Karpas-422 (cell line): ENCODE measurements at regions not wholly inside any gene's neighbourhood (a gene's known extent, or its start where the extent isn't known, plus 50 kb on each side); places are given as distances from the start of the nearest gene placed in this dataset.

Source experiments
- DNase-seq: peaks from one replicate; pipeline ENCODE4 v3.0.0-alpha.2; 2015
- H2AFZ ChIP-seq: fragments of 200-600 bp; sonication (generic); 2 replicates; pipeline ENCODE4 v1.6.1; 2014; ENCODE audit warnings: antibody characterized with exemption, low read length, mixed read lengths
- H3K27ac ChIP-seq: fragments of 200-600 bp; sonication (generic); 2 replicates; pipeline ENCODE4 v1.5.1; 2014; ENCODE audit warnings: mild to moderate bottlenecking, low read length, moderate library complexity
- H3K27me3 ChIP-seq: fragments of 200-600 bp; sonication (generic); 2 replicates; pipeline ENCODE4 v1.6.1; 2014; ENCODE audit warnings: low read length, mixed read lengths
- H3K36me3 ChIP-seq: fragments of 200-600 bp; sonication (generic); 2 replicates; pipeline ENCODE4 v1.6.1; 2014; ENCODE audit warnings: low read length, mixed read lengths; ENCODE audit not compliant: insufficient read depth
- H3K4me1 ChIP-seq: fragments of 200-600 bp; sonication (generic); 2 replicates; pipeline ENCODE4 v1.6.1; 2014; ENCODE audit warnings: mild to moderate bottlenecking, low read length, mixed read lengths
- H3K4me2 ChIP-seq: fragments of 200-600 bp; sonication (generic); 2 replicates; pipeline ENCODE4 v1.6.1; 2014; ENCODE audit warnings: low read length, low read depth, mild to moderate bottlenecking; ENCODE audit not compliant: poor library complexity, severe bottlenecking
- H3K4me3 ChIP-seq: fragments of 200-600 bp; sonication (generic); 2 replicates; pipeline ENCODE4 v1.5.1; 2014; ENCODE audit warnings: mild to moderate bottlenecking, antibody characterized with exemption, low read length, mixed read lengths
- H3K79me2 ChIP-seq: fragments of 200-600 bp; sonication (generic); 2 replicates; pipeline ENCODE4 v1.6.1; 2014; ENCODE audit warnings: mild to moderate bottlenecking, low read length, mixed read lengths
- H3K9ac ChIP-seq: fragments of 200-600 bp; sonication (generic); 2 replicates; pipeline ENCODE4 v1.6.0; 2014; ENCODE audit warnings: low read length
- H3K9me2 ChIP-seq: fragments of 200-600 bp; sonication (generic), shearing (Covaris generic); replicated peaks from 2 replicates; pipeline ENCODE4 v1.6.0; 2014; ENCODE audit warnings: mild to moderate bottlenecking, low read length, moderate library complexity; ENCODE audit not compliant: insufficient read depth
- H3K9me3 ChIP-seq: fragments of 300-700, 200-600 bp; sonication (generic); 2 replicates; pipeline ENCODE4 v1.6.1; 2014; ENCODE audit warnings: low read length, mixed read lengths
- H4K20me1 ChIP-seq: fragments of 200-600 bp; sonication (generic); 2 replicates; pipeline ENCODE4 v1.6.1; 2014; ENCODE audit warnings: mild to moderate bottlenecking, antibody characterized with exemption, low read length, low read depth; ENCODE audit not compliant: insufficient read depth

DNA sequence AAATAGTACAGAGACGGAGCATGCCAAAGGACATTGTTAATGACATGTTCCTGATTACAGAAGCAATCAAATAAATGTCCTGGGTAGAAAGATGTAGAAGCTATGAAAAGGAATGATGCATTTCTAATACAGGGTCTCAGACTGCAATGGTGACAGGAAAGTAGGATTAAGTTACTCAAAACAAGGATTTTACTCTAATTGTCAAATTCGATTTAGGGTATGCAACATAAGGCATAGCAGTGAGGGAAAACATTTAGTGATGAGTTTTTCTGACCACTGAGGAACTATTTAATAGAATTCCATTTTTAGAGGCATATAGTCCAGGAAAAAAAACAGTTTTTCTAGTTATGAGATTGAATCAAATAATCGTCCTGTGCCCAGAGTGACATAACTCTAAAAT, 715.1 kb upstream of the ACO1 start:
- Histone ChIP-seq H3K9ac (no peak overlapping the region), H3K27ac (no peak overlapping the region), H3K4me3 (no peak overlapping the region), H3K4me2 (no peak overlapping the region), H4K20me1 (no peaks in the 10 kb centered on the region), H3K36me3 (no peaks in the 10 kb centered on the region), H3K9me2 (no peaks in the 10 kb centered on the region), H3K27me3 (no peaks in the 10 kb centered on the region), H3K4me1 (no peaks in the 10 kb centered on the region), H3K79me2 (no peaks in the 10 kb centered on the region), H2AFZ (no peak overlapping the region), H3K9me3 (no peaks in the 10 kb centered on the region; the same call in 1 of the 2 replicates)
- no peak for DNase-seq

DNA sequence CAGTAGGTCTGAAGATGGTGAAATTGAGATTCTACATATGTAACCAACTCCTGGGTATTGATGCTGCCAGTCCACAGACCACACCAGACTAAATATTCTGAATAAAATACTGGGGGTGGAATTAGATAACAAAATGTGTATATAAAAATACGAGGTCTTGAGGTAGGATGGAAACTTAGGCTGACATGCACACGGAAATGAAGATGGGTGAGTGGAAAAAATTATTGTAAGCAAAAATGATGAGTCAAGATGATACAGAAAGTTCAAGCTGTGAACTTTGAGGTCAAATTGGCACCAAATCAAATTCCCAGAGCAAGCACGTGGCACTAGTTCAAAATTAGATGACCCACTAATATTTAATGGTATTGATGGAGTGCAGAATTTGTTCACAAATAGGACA, 713.4 kb upstream of the ACO1 start:
- no peak overlapping the region for H3K27ac ChIP-seq
- no peaks in the 10 kb centered on the region for H4K20me1 ChIP-seq
- H3K4me2 ChIP-seq = no peak overlapping the region
- H3K27me3 ChIP-seq = no peaks in the 10 kb centered on the region
- no peaks in the 10 kb centered on the region for H3K4me1 ChIP-seq
- DNase-seq = no peak
- no peaks in the 10 kb centered on the region; the same call in 1 of the 2 replicates for H3K9me3 ChIP-seq
- H3K9me2 ChIP-seq = no peaks in the 10 kb centered on the region
- no peaks in the 10 kb centered on the region for H3K36me3 ChIP-seq
- no peaks in the 10 kb centered on the region for H3K79me2 ChIP-seq
- no peak overlapping the region for H2AFZ ChIP-seq
- no peak overlapping the region for H3K4me3 ChIP-seq
- H3K9ac ChIP-seq = no peak overlapping the region

DNA sequence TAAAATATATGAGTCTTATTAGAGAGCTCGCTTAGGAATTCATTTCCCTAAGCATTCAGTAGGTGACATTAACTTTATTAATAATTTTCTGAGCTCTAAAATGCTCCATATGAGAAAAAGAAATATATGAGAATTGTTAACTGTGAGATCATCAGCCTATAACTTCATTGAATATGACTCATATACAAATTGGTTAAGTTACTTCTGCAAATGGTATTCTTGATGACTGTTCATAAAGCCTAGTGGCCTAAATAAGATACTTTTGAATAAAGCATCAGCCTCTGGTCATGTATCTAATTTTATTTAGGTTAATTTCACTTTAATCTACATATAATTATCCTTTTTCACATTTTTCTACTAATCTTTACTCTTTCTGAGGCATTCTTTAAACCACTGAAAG, 710.2 kb upstream of the ACO1 start:
- DNase-seq = no peak
- no peak overlapping the region for H3K4me2 ChIP-seq
- H3K27ac ChIP-seq = no peak overlapping the region
- H3K9ac ChIP-seq = no peak overlapping the region
- peaks cover 7% of the 10 kb centered on the region for H3K9me3 ChIP-seq
- no peaks in the 10 kb centered on the region for H3K27me3 ChIP-seq
- H3K4me3 ChIP-seq = no peak overlapping the region
- no peaks in the 10 kb centered on the region for H3K79me2 ChIP-seq
- no peak overlapping the region for H2AFZ ChIP-seq
- H4K20me1 ChIP-seq = no peaks in the 10 kb centered on the region
- no peaks in the 10 kb centered on the region for H3K36me3 ChIP-seq
- H3K4me1 ChIP-seq = no peaks in the 10 kb centered on the region
- H3K9me2 ChIP-seq = no peaks in the 10 kb centered on the region

DNA sequence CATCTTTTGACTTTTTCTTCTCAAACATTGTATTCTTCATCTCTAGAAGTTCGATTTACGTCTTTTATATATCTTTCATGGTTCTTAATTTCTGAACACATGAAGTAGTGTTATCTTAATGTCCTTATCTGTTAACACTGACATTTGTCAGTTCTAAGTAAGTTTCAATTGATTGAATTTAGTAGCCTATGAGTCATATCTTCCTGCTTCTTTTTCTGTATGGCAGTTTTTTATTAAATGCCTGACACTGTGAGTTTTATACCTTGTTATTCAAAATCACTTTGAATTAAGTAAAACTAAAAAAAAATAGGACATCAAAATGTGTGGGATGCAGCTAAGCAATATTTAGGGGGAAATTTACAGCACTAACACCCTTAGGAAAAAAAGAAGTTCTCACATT, 707.0 kb upstream of the ACO1 start:
- DNase-seq = no peak
- no peaks in the 10 kb centered on the region for H3K79me2 ChIP-seq
- peaks cover 11% of the 10 kb centered on the region for H3K9me3 ChIP-seq
- H3K4me1 ChIP-seq = no peaks in the 10 kb centered on the region
- no peak overlapping the region for H3K9ac ChIP-seq
- H2AFZ ChIP-seq = no peak overlapping the region
- H3K4me3 ChIP-seq = no peak overlapping the region
- no peaks in the 10 kb centered on the region for H3K36me3 ChIP-seq
- no peaks in the 10 kb centered on the region for H4K20me1 ChIP-seq
- no peak overlapping the region for H3K27ac ChIP-seq
- H3K4me2 ChIP-seq = no peak overlapping the region
- no peaks in the 10 kb centered on the region for H3K27me3 ChIP-seq
- H3K9me2 ChIP-seq = no peaks in the 10 kb centered on the region

GRCh38 chr9:31677877-31678276, 706.6 kb upstream of the ACO1 start:
- no peaks in the 10 kb centered on the region for H3K79me2 ChIP-seq
- no peak for DNase-seq
- no peaks in the 10 kb centered on the region for H3K9me2 ChIP-seq
- no peaks in the 10 kb centered on the region for H4K20me1 ChIP-seq
- no peak overlapping the region for H3K9ac ChIP-seq
- H3K27me3 ChIP-seq = no peaks in the 10 kb centered on the region
- H3K4me2 ChIP-seq = no peak overlapping the region
- peaks cover 11% of the 10 kb centered on the region for H3K9me3 ChIP-seq
- no peaks in the 10 kb centered on the region for H3K4me1 ChIP-seq
- H3K36me3 ChIP-seq = no peaks in the 10 kb centered on the region
- no peak overlapping the region for H3K27ac ChIP-seq
- no peak overlapping the region for H3K4me3 ChIP-seq
- no peak overlapping the region for H2AFZ ChIP-seq

DNA sequence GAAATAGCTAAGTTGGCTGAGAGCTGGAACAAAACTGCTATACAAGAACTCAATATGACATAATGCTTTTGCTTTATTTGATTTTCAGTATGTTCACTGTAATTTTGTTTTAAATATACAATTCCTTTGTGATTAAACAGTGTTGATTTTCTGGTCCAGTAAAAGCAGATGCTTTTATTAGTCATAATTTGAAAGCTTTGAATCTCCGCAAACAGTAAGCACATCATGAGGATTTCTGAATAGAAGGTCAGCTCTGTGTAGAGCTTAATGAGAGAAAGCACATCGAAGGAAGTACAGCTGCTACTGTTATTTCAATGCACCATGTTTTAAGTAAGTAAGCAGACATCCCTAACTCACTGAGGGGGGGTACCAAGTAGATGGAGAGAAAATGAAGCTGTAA, 701.3 kb upstream of the ACO1 start:
- Histone ChIP-seq H3K4me3 (no peak overlapping the region), H3K27ac (no peak overlapping the region), H3K27me3 (no peaks in the 10 kb centered on the region), H3K9ac (no peak overlapping the region), H3K79me2 (no peaks in the 10 kb centered on the region), H3K4me2 (no peak overlapping the region), H3K36me3 (no peaks in the 10 kb centered on the region), H3K9me3 (peaks cover 9% of the 10 kb centered on the region), H2AFZ (no peak overlapping the region), H3K4me1 (no peaks in the 10 kb centered on the region), H3K9me2 (no peaks in the 10 kb centered on the region), H4K20me1 (no peaks in the 10 kb centered on the region)
- DNase-seq = no peak

DNA sequence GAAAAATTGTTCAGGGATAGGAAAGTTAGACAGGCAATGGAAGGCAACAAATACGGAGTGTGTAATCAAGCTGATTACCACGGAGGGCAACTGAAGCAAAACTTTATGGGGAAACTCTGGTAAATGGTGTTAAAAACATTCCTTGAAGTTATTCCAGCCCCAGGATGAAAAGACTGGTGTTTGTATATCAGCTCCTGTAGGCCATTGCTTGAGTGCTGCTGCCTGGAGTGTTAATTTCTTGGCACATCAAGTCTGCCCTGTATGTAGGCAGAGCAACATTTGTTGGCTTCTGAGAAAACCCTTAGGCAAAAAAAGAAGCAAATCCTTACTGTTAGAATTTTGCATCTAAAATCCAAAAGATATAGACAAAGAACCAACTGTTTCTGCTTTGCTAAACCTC, 686.5 kb upstream of the ACO1 start:
- no peak for DNase-seq
- Histone ChIP-seq H3K4me1 (no peaks in the 10 kb centered on the region), H3K27me3 (no peaks in the 10 kb centered on the region), H3K27ac (no peak overlapping the region), H3K4me3 (no peak overlapping the region), H3K4me2 (no peak overlapping the region), H3K9me3 (peaks cover 3% of the 10 kb centered on the region; the same call in 1 of the 2 replicates), H4K20me1 (no peaks in the 10 kb centered on the region), H3K9ac (no peak overlapping the region), H3K36me3 (no peaks in the 10 kb centered on the region), H3K79me2 (no peaks in the 10 kb centered on the region), H3K9me2 (no peaks in the 10 kb centered on the region), H2AFZ (no peak overlapping the region)

DNA sequence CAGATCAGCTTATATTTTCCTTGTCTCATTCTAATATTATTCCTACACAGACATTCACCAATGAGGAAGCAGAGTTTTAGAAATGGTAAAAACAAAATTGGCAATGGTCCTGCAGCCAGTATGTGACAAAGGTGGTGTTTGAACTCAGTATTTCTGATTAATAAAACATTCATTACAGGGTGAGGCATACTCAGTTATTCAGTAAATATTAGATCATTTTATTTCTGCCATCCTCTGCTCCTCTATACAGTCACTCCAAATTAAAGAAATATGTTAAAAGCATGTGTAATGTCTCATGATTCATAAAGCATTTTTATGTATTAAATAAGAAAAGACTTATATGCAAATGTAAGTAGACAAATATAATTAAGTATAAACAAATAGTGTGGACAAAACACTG, 684.6 kb upstream of the ACO1 start:
- Histone ChIP-seq H3K9me3 (peaks cover under 1% of the 10 kb centered on the region; the same call in 1 of the 2 replicates), H3K9ac (no peak overlapping the region), H3K36me3 (no peaks in the 10 kb centered on the region), H3K27ac (no peak overlapping the region), H3K4me2 (no peak overlapping the region), H3K9me2 (no peaks in the 10 kb centered on the region), H3K4me1 (no peaks in the 10 kb centered on the region), H3K79me2 (no peaks in the 10 kb centered on the region), H3K4me3 (no peak overlapping the region), H3K27me3 (no peaks in the 10 kb centered on the region), H2AFZ (no peak overlapping the region), H4K20me1 (no peaks in the 10 kb centered on the region)
- DNase-seq = no peak
